Activated CD4-positive, alpha-beta T cell treated with anti-CD3 and anti-CD28 coated beads, Interleukin-2, amount 50 U/mL, for 48 hours (primary cell): ENCODE measurements at regions not wholly inside any gene's neighbourhood (a gene's known extent, or its start where the extent isn't known, plus 50 kb on each side); places are given as distances from the start of the nearest gene placed in this dataset.
"Not testable (repeated sequence)": the region's sequence is repeated elsewhere in the genome, so short reads cannot be mapped to it uniquely, and the experiment has no call there.

Experiments
- DNase-seq, 2 experiments: peaks; one replicate each; pipeline ENCODE4 v3.0.0-alpha.2; 2020

GRCh38 chr5:67870662-67871061 lies 344.9 kb upstream of the PIK3R1 start:
- no peak for DNase-seq

GRCh38 chr5:67864335-67864734 lies 351.2 kb upstream of the PIK3R1 start:
- not testable (repeated sequence) for DNase-seq

- no peak for DNase-seq
Observed at GRCh38 chr5:67858471-67859031, 357.0 kb upstream of the PIK3R1 start.

GRCh38 chr5:67857502-67857901 lies 358.1 kb upstream of the PIK3R1 start:
- DNase-seq: no peak

GRCh38 chr5:67855523-67855922 lies 360.0 kb upstream of the PIK3R1 start:
- DNase-seq: no peak

GRCh38 chr5:67850906-67851305 lies 364.6 kb upstream of the PIK3R1 start:
- DNase-seq: not testable (repeated sequence)

- DNase-seq: no peak
Observed at GRCh38 chr5:67844924-67845323, 370.6 kb upstream of the PIK3R1 start.

- DNase-seq: no peak
Observed at GRCh38 chr5:67842806-67843205, 372.8 kb upstream of the PIK3R1 start.

- DNase-seq: not testable (repeated sequence)
Observed at GRCh38 chr5:67837225-67837624, 378.3 kb upstream of the PIK3R1 start.

GRCh38 chr5:67836496-67836895 lies 379.1 kb upstream of the PIK3R1 start:
- DNase-seq: not testable (repeated sequence)

- no peak for DNase-seq
Observed at GRCh38 chr5:67831048-67831447, 384.5 kb upstream of the PIK3R1 start.

GRCh38 chr5:67827541-67827940 lies 388.0 kb upstream of the PIK3R1 start:
- no peak for DNase-seq

- DNase-seq: no peak
Observed at GRCh38 chr5:67824852-67825251, 390.7 kb upstream of the PIK3R1 start.

- DNase-seq: no peak
Observed at GRCh38 chr5:67817652-67818051, 397.9 kb upstream of the PIK3R1 start.

- no peak for DNase-seq
Observed at GRCh38 chr5:67816456-67816855, 399.1 kb upstream of the PIK3R1 start.

- no peak for DNase-seq
Observed at GRCh38 chr5:67815455-67816391, 399.8 kb upstream of the PIK3R1 start.

GRCh38 chr5:67814569-67815311 lies 400.8 kb upstream of the PIK3R1 start:
- DNase-seq: no peak

- no peak for DNase-seq
Observed at GRCh38 chr5:67813877-67814539, 401.5 kb upstream of the PIK3R1 start.

- no peak for DNase-seq
Observed at GRCh38 chr5:67809589-67809988, 406.0 kb upstream of the PIK3R1 start.

- no peak for DNase-seq
Observed at GRCh38 chr5:67808340-67808739, 407.2 kb upstream of the PIK3R1 start.

GRCh38 chr5:67807439-67807888 lies 408.1 kb upstream of the PIK3R1 start:
- no peak for DNase-seq

GRCh38 chr5:67806654-67807438 lies 408.7 kb upstream of the PIK3R1 start:
- DNase-seq: no peak
